Body of pancreas (tissue), 4 donors: ENCODE measurements at regions not wholly inside any gene's neighbourhood (a gene's known extent, or its start where the extent isn't known, plus 50 kb on each side); places are given as distances from the start of the nearest gene placed in this dataset.
A peak's percentile ranks its signal among the peaks of the same experiment; 100 is the strongest.

Source experiments
- ATAC-seq: fragments of 150-250 bp; one replicate; pipeline ENCODE4 v1.9.1; 2016
- DNase-seq, 4 donors: peaks; one replicate each; pipeline ENCODE4 v3.0.0-alpha.2; 2019
- H3K27ac ChIP-seq, 4 donors: fragments of 200-600 bp; sonication (generic); 1 replicate in 3 of 4; 2 replicates in 1 of 4; pipeline versions ENCODE4 v1.5.1 to v1.6.1; 2016 to 2019; ENCODE audit warnings: mild to moderate bottlenecking in 1 of 4, mixed read lengths in 1 of 4, moderate library complexity in 1 of 4
- H3K27me3 ChIP-seq, 2 donors: fragments of 200-600 bp; sonication (generic); one replicate each; pipeline ENCODE4 v1.6.0; 2016; ENCODE audit warnings: mild to moderate bottlenecking in 1 of 2
- H3K36me3 ChIP-seq, 2 donors: fragments of 200-600 bp; sonication (generic); replicated peaks in 1 of 2; 2 replicates each; pipeline ENCODE4 v1.5.1; 2016; ENCODE audit warnings: low read depth in 2 of 2; ENCODE audit not compliant: insufficient read depth in 1 of 2
- H3K4me1 ChIP-seq: fragments of 200-600 bp; sonication (generic); one replicate; pipeline ENCODE4 v1.6.0; 2016
- H3K4me3 ChIP-seq, 2 donors: fragments of 200-600 bp; sonication (generic); 1 replicate in 1 of 2; 2 replicates in 1 of 2; pipeline ENCODE4 v1.5.1; 2016 to 2019
- H3K9me3 ChIP-seq, 3 donors: fragments of 200-600 bp; sonication (generic); 1 replicate in 2 of 3; 2 replicates in 1 of 3; pipeline ENCODE4 v1.5.1; 2016
- CTCF ChIP-seq, 7 experiments: fragments of 450-650 bp in 4 of 7; fragments of 200-600 bp in 3 of 7; sonication (generic) in 3 of 7; IDR thresholded peaks; one replicate each; pipeline ENCODE4 v1.5.1; 2016 to 2019; ENCODE audit warnings: antibody characterized with exemption in 7 of 7
- POLR2A ChIP-seq, 3 donors: fragments of 450-650 bp; IDR thresholded peaks; one replicate each; pipeline ENCODE4 v1.6.1; 2016; ENCODE audit warnings: antibody characterized with exemption in 3 of 3, mild to moderate bottlenecking in 2 of 3
- WGBS, 2 donors: methylation state at CpG; one replicate each; pipeline ENCODE4 v1.1.5; 2017; 5-methylcytosine and 5-hydroxymethylcytosine counted together
- intact Hi-C: fragments of 100-400 bp; cut with DNase I; formaldehyde crosslinking; loops from one replicate; pipeline ENCODE4 v1.15.1; 2023

GRCh38 chr17:77394540-77395295 is 253.9 kb downstream of the SEC14L1 start:
- Histone ChIP-seq H3K9me3 (no peaks in the 10 kb centered on the region), H3K27ac (peak overlapping the region; percentile 68 to 94 (median 86)), H3K4me3 (no peak overlapping the region), H3K36me3 (no peaks in the 10 kb centered on the region), H3K27me3 (no peaks in the 10 kb centered on the region), H3K4me1 (peaks cover 72% of the 10 kb centered on the region)
- TF ChIP-seq CTCF (IDR thresholded peaks at IDR 0.05): no peak
- TF ChIP-seq POLR2A (IDR thresholded peaks at IDR 0.05): peak in 2 of 3 donors; percentile 53 to 66
- peak; percentile 77 to 89 (median 84) for DNase-seq
- WGBS, 2 donors: 54 to 66% methylated on average over 7 to 15 of the region's 15 CpGs
- intact Hi-C loops: no loop called here
- ATAC-seq: peak; percentile 80

GRCh38 chr17:77395501-77396048 is 254.8 kb downstream of the SEC14L1 start:
- H3K36me3 ChIP-seq: no peaks in the 10 kb centered on the region
- no peak overlapping the region for H3K4me3 ChIP-seq
- H3K4me1 ChIP-seq: peaks cover 75% of the 10 kb centered on the region
- intact Hi-C loops: no loop called here
- DNase-seq: no peak
- ATAC-seq: no peak
- WGBS, 2 donors: 80 to 85% methylated on average over 14 of the region's 14 CpGs
- peak overlapping the region in 3 of 4 donors; percentile 81 to 94 (median 90) for H3K27ac ChIP-seq
- no peaks in the 10 kb centered on the region for H3K9me3 ChIP-seq
- TF ChIP-seq POLR2A (IDR thresholded peaks at IDR 0.05) (no peak), CTCF (IDR thresholded peaks at IDR 0.05) (no peak)
- no peaks in the 10 kb centered on the region for H3K27me3 ChIP-seq

GRCh38 chr17:77396610-77397009 is 255.8 kb downstream of the SEC14L1 start:
- intact Hi-C loops: no loop called here
- TF ChIP-seq CTCF (IDR thresholded peaks at IDR 0.05) (no peak), POLR2A (IDR thresholded peaks at IDR 0.05) (no peak)
- ATAC-seq: no peak
- Histone ChIP-seq H3K27ac (peak overlapping the region in 2 of 4 donors; percentile 7 to 48), H3K36me3 (no peaks in the 10 kb centered on the region), H3K4me3 (no peak overlapping the region), H3K4me1 (peaks cover 68% of the 10 kb centered on the region), H3K27me3 (no peaks in the 10 kb centered on the region), H3K9me3 (no peaks in the 10 kb centered on the region)
- DNase-seq: no peak
- 92 to 95% methylated on average over 5 to 9 of the region's 9 CpGs for WGBS, 2 donors

GRCh38 chr17:77398274-77398673 is 257.5 kb downstream of the SEC14L1 start:
- no peaks in the 10 kb centered on the region for H3K9me3 ChIP-seq
- DNase-seq (no peak), ATAC-seq (no peak)
- TF ChIP-seq POLR2A (IDR thresholded peaks at IDR 0.05) (no peak), CTCF (IDR thresholded peaks at IDR 0.05) (no peak)
- peaks cover 51% of the 10 kb centered on the region for H3K4me1 ChIP-seq
- H3K27ac ChIP-seq: peak overlapping the region in 1 of 4 donors; percentile 48
- H3K27me3 ChIP-seq: no peaks in the 10 kb centered on the region
- H3K4me3 ChIP-seq: no peak overlapping the region
- peaks cover 0 to 2% of the 10 kb centered on the region in 2 donors for H3K36me3 ChIP-seq
- intact Hi-C loops: no loop called here
- WGBS, 2 donors: 94 to 95% methylated on average over 10 to 11 of the region's 11 CpGs
